IMR-90 (cell line): ENCODE measurements at regions not wholly inside any gene's neighbourhood (a gene's known extent, or its start where the extent isn't known, plus 50 kb on each side); places are given as distances from the start of the nearest gene placed in this dataset.
A peak's percentile ranks its signal among the peaks of the same experiment; 100 is the strongest.

Experiments
- ATAC-seq: fragments of 200-7000 bp; cut with Tn5 transposase; 2 replicates; pipeline ENCODE4 v1.9.1; 2020; ENCODE audit warnings: low read depth, mild to moderate bottlenecking, moderate library complexity
- BruUV-seq: library from RNA; stranded (reverse); fragments of 400-500 nt; replicated peaks from 2 replicates; lab custom pipeline; 2021; lab: Mats Ljungman, UMichigan
- CTCF ChIA-PET: fragments of 300-600 bp; formaldehyde crosslinking; extraction: SDS; loops from one replicate; lab custom pipeline; 2021; ENCODE audit warnings: antibody characterized with exemption; lab: Yijun Ruan, JAX
- POLR2A ChIA-PET: fragments of 300-600 bp; sonication (Branson Sonifier 250); formaldehyde crosslinking; loops from one replicate; lab custom pipeline; 2022; ENCODE audit warnings: antibody characterized with exemption; ENCODE audit not compliant: unreplicated experiment; lab: Charles Lee
- DNase-seq: peaks from one replicate; pipeline ENCODE4 v3.0.0; 2013
- H2AFZ ChIP-seq: replicated peaks from 2 replicates; pipeline ENCODE3; 2013; ENCODE audit warnings: low read length, mild to moderate bottlenecking; ENCODE audit not compliant: poor library complexity
- H2AK5ac ChIP-seq: 2 replicates; pipeline ENCODE4 v1.6.1; 2013; ENCODE audit warnings: low read depth, low read length, inconsistent platforms
- H2AK9ac ChIP-seq: replicated peaks from 2 replicates; pipeline ENCODE3; 2013; ENCODE audit warnings: mild to moderate bottlenecking, low read depth, low read length, moderate library complexity; ENCODE audit not compliant: poor library complexity
- H2BK120ac ChIP-seq: 2 replicates; pipeline ENCODE4 v1.6.1; 2013; ENCODE audit warnings: low read depth, low read length, inconsistent platforms
- H2BK15ac ChIP-seq: 3 replicates; pipeline ENCODE4 v1.6.1; 2013; ENCODE audit warnings: low read depth, low read length, inconsistent platforms
- H2BK20ac ChIP-seq: 2 replicates; pipeline ENCODE4 v1.6.1; 2013; ENCODE audit warnings: low read depth, mild to moderate bottlenecking, inconsistent platforms, low read length, moderate library complexity
- H2BK5ac ChIP-seq: 2 replicates; pipeline ENCODE4 v1.6.1; 2013; ENCODE audit warnings: mild to moderate bottlenecking, low read depth, low read length, inconsistent platforms; ENCODE audit not compliant: poor library complexity, severe bottlenecking
- H3K14ac ChIP-seq: replicated peaks from 2 replicates; pipeline ENCODE4 v1.6.1; 2013; ENCODE audit warnings: low read depth, low read length, inconsistent platforms
- H3K18ac ChIP-seq: 2 replicates; pipeline ENCODE4 v1.6.1; 2013; ENCODE audit warnings: low read depth, low read length, control low read depth
- H3K23ac ChIP-seq: 2 replicates; pipeline ENCODE4 v1.6.1; 2013; ENCODE audit warnings: low read depth, low read length, inconsistent platforms
- H3K27ac ChIP-seq: 2 replicates; pipeline ENCODE4 v1.5.1; 2013; ENCODE audit warnings: mild to moderate bottlenecking, control low read depth, low read length; ENCODE audit not compliant: insufficient read depth
- H3K27me3 ChIP-seq: 2 replicates; pipeline ENCODE4 v1.6.1; 2013; ENCODE audit warnings: low read length; ENCODE audit not compliant: control insufficient read depth, insufficient read depth
- H3K36me3 ChIP-seq: 2 replicates; pipeline ENCODE4 v1.6.1; 2013; ENCODE audit warnings: low read length, mixed read lengths; ENCODE audit not compliant: control insufficient read depth, insufficient read depth
- H3K4ac ChIP-seq: 2 replicates; pipeline ENCODE4 v1.6.1; 2013; ENCODE audit warnings: low read depth, low read length, inconsistent platforms
- H3K4me1 ChIP-seq: 2 replicates; pipeline ENCODE4 v1.6.1; 2013; ENCODE audit warnings: low read length, mixed read lengths; ENCODE audit not compliant: control insufficient read depth, insufficient read depth
- H3K4me2 ChIP-seq: 2 replicates; pipeline ENCODE4 v1.6.1; 2013; ENCODE audit warnings: low read depth, mild to moderate bottlenecking, control low read depth, low read length, moderate library complexity
- H3K4me3 ChIP-seq: 2 replicates; pipeline ENCODE4 v1.5.1; 2013; ENCODE audit warnings: low read depth, mild to moderate bottlenecking, control low read depth, low read length, moderate library complexity; ENCODE audit not compliant: insufficient read depth
- H3K56ac ChIP-seq: 2 replicates; pipeline ENCODE4 v1.6.1; 2013; ENCODE audit warnings: low read length, inconsistent platforms; ENCODE audit not compliant: insufficient read depth; ENCODE audit errors: extremely low read depth
- H3K79me1 ChIP-seq, 2 experiments: 2 replicates each; pipeline ENCODE4 v1.6.1; 2013; ENCODE audit warnings: low read length in 2 of 2, inconsistent platforms in 1 of 2, low read depth in 1 of 2
- H3K9ac ChIP-seq: 2 replicates; pipeline ENCODE4 v1.6.1; 2013; ENCODE audit warnings: low read depth, low read length, control low read depth
- H3K9me1 ChIP-seq: 2 replicates; pipeline ENCODE4 v1.6.1; 2013; ENCODE audit warnings: low read length, inconsistent platforms; ENCODE audit not compliant: insufficient read depth
- H3K9me3 ChIP-seq: 2 replicates; pipeline ENCODE4 v1.6.1; 2013; ENCODE audit warnings: low read length; ENCODE audit not compliant: control insufficient read depth, insufficient read depth
- H4K20me1 ChIP-seq: 2 replicates; pipeline ENCODE4 v1.6.1; 2013; ENCODE audit warnings: low read length, inconsistent platforms; ENCODE audit not compliant: insufficient read depth
- H4K5ac ChIP-seq: 2 replicates; pipeline ENCODE4 v1.6.1; 2013; ENCODE audit warnings: mild to moderate bottlenecking, low read depth, low read length, control low read depth
- H4K8ac ChIP-seq, 2 experiments: 2 replicates each; pipeline ENCODE4 v1.6.1; 2013; ENCODE audit warnings: low read depth in 2 of 2, low read length in 2 of 2, control low read depth in 1 of 2, inconsistent platforms in 1 of 2
- H4K91ac ChIP-seq: 2 replicates; pipeline ENCODE4 v1.6.1; 2013; ENCODE audit warnings: low read depth, low read length, inconsistent platforms; ENCODE audit not compliant: insufficient read depth
- POLR2A ChIP-seq: IDR thresholded peaks from 2 replicates; pipeline ENCODE4 v1.6.1; 2012; ENCODE audit warnings: mild to moderate bottlenecking, low read depth, low read length
- RFX5 ChIP-seq: IDR thresholded peaks from 2 replicates; pipeline ENCODE4 v1.8.0; 2012; ENCODE audit warnings: low read depth, mild to moderate bottlenecking, low read length, moderate library complexity
- WGBS, 2 experiments: methylation state at CpG; one replicate each; pipeline versions ENCODE4 v1.1.5 to v1.1.7; 2013; ENCODE audit warnings: missing lambda C conversion rate in 2 of 2; ENCODE audit not compliant: insufficient read length in 1 of 2; ENCODE audit errors: extremely low coverage in 2 of 2; 5-methylcytosine and 5-hydroxymethylcytosine counted together
- dilution Hi-C: fragments of 300-500 bp; cut with HindIII; formaldehyde crosslinking; loops from one replicate; pipeline ENCODE4 v1.14.3; 2018; ENCODE audit warnings: low sequenced_read_pairs; ENCODE audit not compliant: unreplicated experiment
- in situ Hi-C: fragments of 300-500 bp; cut with MboI; formaldehyde crosslinking; loops from 3 replicates; pipeline ENCODE4 v1.14.3; 2019; ENCODE audit warnings: low sequenced_read_pairs, inconsistent platforms, mixed read lengths
- intact Hi-C: fragments of 100-400 bp; cut with micrococcal nuclease; formaldehyde crosslinking; loops from 2 replicates; pipeline ENCODE4 v1.10.0; 2022

GRCh38 chr14:85090681-85091080, 439.3 kb upstream of the FLRT2 start:
- no CpG with 5 or more reads among the region's 2 CpGs for WGBS, 2 experiments
- Histone ChIP-seq H2AFZ (no peak overlapping the region), H3K9me3 (no peaks in the 10 kb centered on the region), H2AK9ac (no peak overlapping the region), H3K56ac (no peak overlapping the region), H3K14ac (no peak overlapping the region), H3K4ac (no peak overlapping the region), H3K4me3 (no peak overlapping the region), H2AK5ac (no peak overlapping the region), H3K9me1 (no peaks in the 10 kb centered on the region), H4K91ac (no peak overlapping the region), H3K27ac (no peak overlapping the region), H2BK20ac (no peak overlapping the region), H2BK15ac (no peak overlapping the region), H2BK120ac (no peak overlapping the region), H3K9ac (no peak overlapping the region), H4K5ac (no peak overlapping the region), H3K4me2 (no peak overlapping the region), H4K8ac (no peak overlapping the region), H2BK5ac (no peak overlapping the region), H3K79me1 (no peaks in the 10 kb centered on the region), H3K23ac (no peak overlapping the region), H3K4me1 (no peaks in the 10 kb centered on the region), H4K20me1 (no peaks in the 10 kb centered on the region), H3K27me3 (no peaks in the 10 kb centered on the region), H3K36me3 (no peaks in the 10 kb centered on the region), H3K18ac (no peak overlapping the region)
- DNase-seq, result peak; percentile 1
- dilution Hi-C loops, result no loop called here
- CTCF ChIA-PET, result no interaction called here
- POLR2A ChIA-PET, result no interaction called here
- peak; percentile 37 for ATAC-seq
- BruUV-seq, result no TSS peak
- in situ Hi-C loops, result no loop called here
- TF ChIP-seq POLR2A (no peak), RFX5 (no peak)
- intact Hi-C loops, result no loop called here
